M059J (cell line): ENCODE measurements at regions not wholly inside any gene's neighbourhood (a gene's known extent, or its start where the extent isn't known, plus 50 kb on each side); places are given as distances from the start of the nearest gene placed in this dataset.
"Not testable (repeated sequence)": the region's sequence is repeated elsewhere in the genome, so short reads cannot be mapped to it uniquely, and the experiment has no call there.

ENCODE experiments used
- DNase-seq: peaks from one replicate; pipeline ENCODE4 v3.0.0-alpha.2; 2012; ENCODE audit warnings: low read depth

DNA sequence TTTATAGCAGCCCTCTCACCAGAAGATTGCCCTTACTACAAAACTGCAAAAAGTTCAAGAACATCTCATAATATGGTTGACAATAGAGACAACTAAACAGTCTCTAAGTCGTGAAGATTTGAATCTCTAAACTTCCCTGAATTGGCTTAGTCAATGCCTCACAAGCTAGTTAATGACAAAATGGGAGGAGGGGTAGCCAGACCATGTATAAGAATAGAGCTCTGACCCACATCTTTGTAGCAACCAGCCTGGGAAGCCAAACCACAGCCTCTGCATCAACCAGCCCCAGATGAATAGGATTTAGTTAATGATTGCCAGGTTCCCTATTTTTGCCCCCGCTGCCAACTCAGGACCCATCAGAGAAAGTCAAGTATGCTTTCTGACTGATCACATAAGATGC lies 1265.9 kb upstream of the PCDH10 start:
- not testable (repeated sequence) for DNase-seq

DNA sequence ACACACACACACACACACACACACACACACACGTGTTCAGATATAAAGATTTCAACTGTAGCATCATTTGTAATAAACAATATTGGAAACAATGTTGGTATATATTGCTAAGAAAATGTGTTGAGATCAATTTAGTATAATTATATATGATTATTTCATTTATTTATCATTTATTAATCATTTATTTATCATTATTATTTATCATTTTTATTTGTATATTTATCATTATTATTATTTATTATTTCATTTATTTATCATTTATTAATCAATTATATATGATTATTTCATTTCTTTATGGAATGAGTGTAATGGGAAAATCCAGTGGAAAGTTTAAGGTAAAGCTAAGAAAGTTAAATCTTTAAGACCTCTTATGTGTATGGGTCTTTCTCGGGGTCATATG lies 1223.4 kb upstream of the PCDH10 start:
- not testable (repeated sequence) for DNase-seq

DNA sequence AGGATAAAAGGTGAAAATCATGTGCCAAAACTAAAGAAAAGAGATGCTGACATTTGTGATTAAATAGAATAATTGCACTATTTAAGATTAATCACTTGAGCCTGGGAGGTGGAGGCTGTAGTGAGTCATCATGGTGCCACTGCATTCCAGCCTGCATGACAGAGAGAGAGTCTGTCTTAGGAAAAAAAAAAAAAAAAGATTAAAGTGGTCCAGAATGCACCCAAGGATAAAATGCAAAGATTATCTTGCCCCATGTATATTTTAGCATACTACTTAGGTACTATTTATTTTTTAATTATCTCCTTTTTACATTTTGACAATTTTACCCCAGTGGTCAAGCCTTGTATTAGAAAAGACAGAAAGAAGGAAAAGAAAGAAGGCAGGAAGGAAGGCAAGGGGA lies 1181.4 kb upstream of the PCDH10 start:
- DNase-seq = peak; percentile 0

DNA sequence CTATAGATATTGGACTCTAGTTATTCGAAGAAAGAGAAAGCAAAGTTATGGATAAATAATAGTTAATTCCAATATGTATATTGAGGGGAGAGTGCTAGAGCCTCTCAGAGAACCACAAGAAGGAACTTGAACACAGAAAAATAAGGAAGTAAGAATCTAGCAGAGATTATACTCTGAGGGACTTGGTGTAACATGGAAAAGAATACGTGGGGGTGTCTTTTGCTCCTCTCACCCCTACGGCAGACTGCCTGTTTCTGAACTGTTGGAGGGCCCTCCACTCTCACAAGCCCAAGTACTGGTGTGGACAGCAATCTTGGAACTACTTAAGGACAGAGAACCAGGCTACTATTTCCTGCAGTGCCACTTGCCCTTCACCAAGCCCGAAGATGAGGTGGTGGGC lies 1174.4 kb upstream of the PCDH10 start:
- DNase-seq = no peak

DNA sequence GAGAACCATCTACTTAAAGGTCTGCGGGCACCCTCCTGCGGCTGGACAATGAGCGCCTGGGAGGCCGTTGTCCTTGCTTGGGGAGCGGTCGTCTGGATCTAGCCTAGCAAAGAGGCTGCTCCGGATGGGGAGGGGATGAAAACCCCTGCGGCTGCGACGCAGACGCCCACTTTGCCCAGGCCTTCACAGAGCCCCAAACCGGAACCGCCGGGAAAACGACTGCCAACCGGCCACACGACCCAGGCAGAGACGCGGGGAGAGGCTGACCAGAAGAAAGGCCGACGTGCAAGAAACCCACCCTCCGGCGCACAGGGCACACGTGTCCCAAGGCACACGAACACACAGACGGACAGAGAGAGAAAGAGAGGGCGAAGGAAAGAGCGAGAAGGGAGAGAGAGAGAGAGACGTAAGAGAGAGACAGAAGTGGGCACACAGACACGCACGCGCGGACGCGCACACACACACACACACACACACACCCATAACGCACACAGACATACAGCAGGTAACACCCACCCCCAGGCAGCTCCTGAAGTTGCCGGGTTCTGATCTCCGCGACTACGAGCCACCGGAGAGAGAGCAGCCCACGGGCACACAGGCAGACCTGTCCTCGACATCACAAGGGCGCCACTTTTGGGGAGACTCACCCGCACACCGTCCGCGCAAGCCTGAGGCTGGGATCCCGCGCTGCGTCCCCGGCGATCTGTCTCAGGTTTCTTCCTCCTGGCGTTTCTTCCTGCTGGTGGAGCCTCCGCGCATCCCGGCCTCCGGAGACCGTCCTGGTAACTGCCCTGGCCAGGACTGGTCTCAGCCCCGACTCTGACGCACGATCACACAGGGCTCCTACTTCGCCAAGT lies 1173.6 kb upstream of the PCDH10 start:
- DNase-seq = not testable (repeated sequence)

DNA sequence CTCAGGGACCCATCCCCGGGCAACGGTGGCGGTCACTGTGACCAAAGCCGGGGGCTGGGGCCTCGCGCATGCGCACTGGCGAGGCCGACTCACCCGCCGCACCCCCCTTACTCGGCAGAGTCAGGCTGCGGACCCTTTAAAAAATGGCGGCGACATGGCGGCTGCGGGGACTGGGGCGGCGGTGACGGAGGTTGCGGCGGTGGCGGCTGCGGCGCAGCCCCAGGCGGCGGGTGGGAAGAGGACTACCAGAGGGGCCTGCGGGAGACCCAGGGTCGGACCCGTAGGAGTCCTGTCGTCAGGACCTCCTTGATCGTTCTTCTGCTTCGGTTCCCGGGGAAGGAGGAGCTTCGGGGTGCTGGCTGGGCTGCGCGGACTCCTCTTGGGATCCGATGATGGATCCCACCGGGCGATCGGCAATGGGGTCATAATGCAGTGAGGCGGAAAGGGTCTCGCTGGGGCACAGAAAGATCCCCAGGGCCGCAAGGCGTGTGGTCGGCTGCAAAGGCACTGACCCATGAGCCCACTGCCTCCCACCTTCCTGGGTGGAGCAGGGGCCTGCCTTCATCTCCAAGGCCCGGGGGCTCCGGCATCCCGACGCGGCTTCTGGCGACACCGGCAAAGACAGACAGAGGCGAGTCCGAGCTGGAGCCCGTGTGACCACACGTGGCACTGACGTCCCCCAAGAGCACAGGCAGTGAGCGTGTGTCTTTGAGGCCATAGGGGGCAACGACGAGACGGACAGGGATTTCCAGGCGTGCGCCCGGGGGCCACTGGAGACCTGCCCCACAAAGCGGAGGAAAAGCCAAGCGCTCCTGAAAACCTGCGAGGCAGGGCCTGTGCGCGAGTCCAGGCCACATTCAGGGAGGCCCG lies 1172.7 kb upstream of the PCDH10 start:
- not testable (repeated sequence) for DNase-seq

DNA sequence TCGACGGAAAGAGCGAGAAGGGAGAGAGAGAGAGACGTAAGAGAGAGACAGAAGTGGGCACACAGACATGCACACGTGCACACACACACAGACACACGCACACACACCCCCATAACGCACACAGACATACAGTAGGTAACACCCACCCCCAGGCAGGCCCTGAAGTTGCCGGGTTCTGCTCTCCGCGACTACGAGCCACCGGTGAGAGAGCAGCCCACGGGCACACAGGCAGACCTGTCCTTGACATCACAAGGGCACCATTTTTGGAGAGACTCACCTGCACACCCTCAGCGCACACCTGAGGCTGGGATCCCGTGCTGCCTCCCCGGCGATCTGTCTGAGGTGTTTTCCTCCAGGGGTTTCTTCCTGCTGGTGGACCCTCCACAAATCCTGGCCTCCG lies 1171.0 kb upstream of the PCDH10 start:
- no peak for DNase-seq

DNA sequence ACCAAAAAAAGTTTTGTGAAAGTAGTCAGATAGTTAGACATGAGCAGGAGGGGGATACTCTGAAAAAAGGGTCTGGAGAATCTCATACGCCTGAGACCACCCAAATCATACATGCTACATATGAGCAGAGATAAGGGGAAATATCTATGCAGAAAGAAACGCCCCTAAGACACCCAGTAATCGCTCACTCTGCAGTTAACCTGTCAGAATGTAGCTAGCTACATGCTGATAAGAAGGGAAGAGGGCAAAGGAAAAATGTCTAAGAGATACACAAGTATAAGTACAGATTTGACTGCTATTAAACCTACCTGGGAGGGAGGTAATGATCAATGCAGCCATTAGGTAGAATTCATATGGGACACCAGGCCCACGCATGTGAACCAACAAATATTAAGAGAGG lies 1159.5 kb upstream of the PCDH10 start:
- DNase-seq = no peak

DNA sequence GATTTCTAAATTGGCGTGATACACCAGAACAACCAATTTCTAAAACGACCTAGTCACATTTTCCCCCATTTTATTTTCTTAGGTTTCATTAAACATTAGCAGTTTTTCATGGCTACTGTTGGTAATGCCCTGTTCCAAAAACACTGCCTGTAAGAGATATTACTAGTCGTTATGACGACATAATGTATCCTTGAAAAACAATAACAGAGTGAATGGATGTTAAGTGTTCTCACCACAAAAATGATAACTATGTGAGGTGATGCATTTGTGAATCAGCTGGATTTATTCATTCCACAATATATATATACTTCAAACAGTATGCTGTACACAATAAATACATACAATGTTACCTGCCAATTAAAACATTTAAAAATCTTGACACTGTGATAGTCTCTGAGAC lies 1147.6 kb upstream of the PCDH10 start:
- peak; percentile 7 for DNase-seq

DNA sequence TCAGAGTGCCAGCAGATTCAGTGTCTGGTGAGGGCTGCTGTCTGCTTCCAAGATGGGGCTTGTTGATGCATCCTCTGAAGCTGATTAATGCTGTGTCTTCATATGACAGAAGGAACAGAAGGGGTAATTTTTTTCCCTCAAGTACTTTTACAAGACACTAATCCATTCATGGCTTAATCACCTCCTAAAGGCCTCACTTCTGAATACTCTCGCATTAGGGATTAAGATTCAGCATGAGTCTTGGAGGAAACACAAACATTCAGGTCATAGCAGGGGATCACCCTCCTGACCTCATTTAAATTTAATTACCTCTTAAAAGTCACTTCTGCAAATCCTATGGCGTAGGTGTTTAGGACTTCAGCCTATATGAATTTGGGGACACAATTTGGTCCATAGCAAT lies 1145.5 kb upstream of the PCDH10 start:
- DNase-seq = no peak

DNA sequence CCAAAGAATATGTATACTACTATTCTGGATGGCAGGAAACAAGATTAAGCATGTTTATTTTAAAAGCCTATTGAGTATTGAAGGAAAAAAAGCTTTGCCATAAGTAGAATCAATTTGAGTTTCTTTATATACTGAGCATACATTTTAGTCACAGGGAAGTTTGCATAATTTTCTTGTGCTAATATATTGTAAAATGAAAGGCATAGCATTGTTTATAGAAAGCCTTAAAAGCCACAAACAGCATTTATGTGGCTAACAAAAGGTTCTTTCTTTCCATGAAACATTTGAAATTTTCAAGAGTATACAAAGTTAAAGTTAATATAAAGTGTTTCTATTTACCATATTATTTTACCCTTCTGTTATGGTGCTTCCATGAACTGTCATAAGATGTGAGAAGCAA lies 1133.8 kb upstream of the PCDH10 start:
- DNase-seq = no peak

DNA sequence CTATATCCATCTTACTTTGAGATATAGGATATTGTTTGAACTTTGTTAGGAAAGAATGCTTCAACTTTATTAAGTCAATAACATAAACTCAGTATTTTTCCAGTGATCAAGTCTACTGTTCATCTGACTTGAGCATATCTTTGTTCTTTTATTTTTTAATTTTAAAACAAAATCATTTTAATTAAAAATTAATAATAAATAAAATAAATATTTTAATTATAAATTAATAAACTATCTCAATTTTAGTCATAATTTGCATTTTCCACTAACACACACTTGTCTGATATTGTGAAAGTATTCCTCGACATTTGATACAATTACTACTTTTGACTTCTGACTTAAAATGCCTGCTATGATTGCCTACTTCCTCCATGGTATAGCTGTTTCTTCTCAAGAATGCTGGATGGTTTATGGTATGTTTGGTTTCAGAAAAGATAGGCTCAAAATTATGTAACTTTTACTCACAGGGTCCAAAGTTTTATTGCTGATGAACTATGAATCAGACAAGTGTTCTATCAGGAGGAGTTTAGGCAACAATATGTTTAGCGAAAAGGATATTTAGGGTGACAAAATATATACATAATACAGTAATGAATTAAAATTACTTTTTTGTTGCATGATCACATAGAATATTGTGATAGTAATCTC lies 1132.3 kb upstream of the PCDH10 start:
- no peak for DNase-seq

DNA sequence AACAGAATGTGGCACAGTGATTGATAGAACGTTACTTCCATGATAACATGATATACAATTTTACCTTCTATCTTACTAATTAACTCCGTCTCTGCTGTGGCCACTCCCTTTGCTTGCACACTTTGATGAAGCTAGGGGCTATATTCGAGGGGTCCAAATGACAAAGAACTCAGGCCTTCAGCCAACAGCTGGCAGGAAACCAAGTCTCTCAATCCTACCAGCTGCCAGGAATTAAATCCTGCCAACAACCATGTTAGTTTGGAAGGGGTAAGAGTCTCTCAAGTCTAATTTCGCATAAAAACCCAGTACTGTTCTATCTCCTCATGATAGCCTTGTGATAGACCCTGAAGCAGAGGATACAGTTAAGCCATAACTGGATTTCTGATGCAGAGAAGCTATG lies 1122.9 kb upstream of the PCDH10 start:
- no peak for DNase-seq

DNA sequence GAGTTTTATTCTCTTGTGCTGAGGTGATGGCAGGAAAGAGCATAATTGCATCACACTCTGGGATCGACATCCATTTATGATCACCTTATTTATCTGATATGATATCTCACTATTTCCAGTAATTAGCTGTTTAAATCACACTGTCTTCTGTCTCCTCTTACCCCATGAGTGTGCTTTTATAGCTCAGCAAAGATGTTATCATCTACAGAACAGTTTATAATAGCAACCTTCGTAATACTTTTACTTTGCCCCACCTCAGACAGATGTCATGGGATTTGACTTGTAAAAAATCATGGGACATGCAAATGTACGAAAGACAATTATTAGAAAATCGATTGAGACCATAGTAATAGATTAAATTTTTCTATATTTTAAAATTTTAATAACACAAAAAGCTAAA lies 1122.3 kb upstream of the PCDH10 start:
- no peak for DNase-seq

DNA sequence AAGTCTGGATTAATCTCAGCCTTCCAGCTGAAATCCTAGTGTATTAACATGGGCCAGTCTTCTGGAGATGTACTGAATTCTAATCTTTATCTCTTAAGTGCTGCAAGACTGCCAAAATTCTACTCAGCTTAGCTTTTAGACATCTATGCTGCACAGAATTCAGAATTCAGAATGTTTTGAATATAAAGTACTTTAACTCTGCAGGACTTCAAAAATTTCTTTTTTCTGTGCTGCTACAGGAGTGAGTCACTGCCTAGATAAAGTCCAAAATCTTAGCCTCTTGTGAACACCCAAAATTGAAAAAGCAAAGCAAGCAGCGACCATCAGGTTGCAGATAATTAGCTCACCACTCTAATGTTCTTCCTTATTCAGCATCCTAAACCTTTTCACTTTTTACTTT lies 1092.6 kb upstream of the PCDH10 start:
- no peak for DNase-seq

DNA sequence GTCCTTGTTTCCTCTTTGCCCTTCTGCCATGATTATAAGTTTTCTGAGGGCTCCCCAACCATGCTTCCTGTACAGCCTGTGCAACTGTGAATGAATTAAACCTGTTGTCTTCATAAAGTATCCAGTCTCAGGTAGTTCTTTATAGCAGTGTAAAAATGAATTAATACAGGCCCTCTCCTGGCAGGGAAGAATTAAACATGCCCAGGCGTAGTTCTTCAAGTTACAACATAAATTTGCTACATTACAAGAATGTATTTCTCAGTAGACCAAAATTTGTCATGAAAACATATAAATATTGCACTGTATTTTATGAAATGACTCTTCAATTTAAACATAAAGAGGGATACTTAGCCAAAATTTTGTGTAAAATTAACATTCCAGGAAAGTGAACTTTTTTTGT lies 1089.9 kb upstream of the PCDH10 start:
- DNase-seq = no peak

DNA sequence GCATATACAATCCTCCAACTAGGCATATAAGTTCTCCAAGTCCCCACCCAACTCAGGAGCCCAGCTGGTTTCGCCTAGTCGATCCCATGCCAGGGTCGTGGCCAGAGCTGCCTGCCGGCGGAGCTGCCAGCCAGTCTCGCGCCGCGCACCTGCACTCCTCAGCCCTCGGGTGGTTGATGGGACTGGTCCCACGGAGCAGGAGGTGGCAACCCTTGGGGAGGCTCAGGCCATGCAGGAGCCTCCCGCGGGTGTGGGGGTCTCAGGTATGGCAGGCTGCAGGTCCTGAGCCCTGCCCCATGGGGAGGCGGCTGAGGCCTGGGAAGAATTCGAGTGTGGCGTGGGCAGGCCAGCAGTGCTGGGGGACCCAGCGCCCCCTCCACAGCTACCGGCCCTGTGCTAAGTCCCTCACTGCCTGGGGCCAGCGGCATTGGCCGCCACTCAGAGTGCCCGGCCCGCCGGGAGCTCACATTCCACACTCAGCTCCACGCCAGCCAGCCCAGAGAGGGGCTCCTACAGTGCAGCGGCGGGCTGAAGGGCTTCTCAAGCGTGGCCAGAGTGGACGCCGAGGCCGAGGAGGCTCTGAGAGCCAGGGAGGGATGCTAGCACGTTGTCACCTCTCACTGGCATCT lies 1086.4 kb upstream of the PCDH10 start:
- DNase-seq = no peak

DNA sequence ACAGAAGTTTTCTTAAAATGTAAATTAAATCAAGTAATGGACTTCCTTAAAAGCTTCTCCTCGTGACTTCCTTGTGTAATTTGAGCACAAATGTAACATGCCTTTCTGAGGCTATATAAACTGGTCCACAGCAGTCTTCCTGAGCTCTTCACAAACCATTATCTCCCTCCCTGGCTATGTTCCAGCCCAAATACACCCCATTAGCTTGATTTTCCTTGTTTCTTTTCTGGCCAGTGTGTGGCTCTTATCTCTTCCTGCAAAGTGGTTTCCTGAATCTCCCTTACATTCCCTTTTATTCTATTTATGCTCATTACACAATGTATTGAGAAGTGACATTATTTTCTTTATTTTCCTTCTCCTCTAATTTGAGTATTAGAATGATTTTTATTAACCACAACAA lies 1085.3 kb upstream of the PCDH10 start:
- DNase-seq = no peak

DNA sequence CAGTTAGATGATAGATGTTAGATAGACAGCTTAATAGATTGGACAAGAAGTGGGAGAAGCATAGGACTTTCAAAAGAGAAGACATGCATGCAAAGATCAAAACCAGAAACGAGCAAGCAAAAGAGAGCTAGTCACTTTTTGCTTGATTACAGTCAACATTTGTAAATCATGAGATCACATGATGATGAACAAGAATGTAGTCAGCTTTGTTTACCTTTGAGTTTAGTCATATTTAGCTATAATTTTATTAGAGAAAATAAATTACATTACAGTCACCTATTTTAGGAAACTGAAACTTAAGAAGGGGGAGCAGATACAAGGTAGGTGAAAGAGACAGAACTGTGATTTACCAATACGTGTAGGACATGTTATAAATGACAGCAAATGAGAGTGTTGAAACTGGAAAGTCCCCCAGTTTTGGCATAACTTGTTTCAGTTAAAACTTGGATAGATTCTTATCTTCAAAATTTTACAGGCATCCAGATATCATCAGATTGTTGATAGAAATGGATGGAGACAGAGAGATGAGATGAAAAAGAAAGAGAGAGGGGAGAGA lies 1083.1 kb upstream of the PCDH10 start:
- peak; percentile 0 for DNase-seq

DNA sequence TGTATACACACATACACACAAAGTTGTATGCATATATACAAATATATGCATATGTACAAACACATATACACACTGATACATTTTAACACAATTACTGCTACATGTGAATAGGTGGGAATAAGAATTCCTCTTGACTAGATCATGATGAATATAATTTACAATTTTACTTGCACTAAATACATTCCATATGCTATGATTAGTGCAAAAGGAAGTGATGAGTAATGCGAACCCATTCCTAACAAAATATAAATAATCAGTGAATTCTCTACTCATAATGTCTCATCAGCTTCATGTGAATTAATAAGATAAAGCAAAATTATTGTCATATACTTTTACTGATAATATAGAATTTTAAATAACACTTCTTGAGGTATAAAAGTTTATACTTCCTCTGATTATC lies 1077.3 kb upstream of the PCDH10 start:
- DNase-seq = no peak

DNA sequence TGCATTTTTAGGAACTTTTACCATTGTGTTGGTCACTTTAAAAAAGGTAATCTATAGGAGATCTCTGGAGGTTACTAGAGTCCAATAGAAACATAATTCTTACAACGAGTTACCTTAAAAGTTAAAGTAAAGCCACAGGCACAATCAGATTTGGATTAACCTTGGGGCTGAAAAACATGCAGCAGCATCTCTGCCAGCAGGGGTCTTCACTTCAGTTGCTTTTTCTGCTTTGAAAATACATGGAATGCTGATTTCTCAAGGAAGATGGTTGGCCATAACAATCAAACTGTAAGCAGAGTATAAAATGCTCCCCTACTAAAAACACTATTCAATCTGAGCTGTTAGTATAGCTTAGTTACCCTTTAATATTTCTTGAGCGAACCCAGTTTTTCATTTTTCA lies 1072.3 kb upstream of the PCDH10 start:
- DNase-seq = no peak

DNA sequence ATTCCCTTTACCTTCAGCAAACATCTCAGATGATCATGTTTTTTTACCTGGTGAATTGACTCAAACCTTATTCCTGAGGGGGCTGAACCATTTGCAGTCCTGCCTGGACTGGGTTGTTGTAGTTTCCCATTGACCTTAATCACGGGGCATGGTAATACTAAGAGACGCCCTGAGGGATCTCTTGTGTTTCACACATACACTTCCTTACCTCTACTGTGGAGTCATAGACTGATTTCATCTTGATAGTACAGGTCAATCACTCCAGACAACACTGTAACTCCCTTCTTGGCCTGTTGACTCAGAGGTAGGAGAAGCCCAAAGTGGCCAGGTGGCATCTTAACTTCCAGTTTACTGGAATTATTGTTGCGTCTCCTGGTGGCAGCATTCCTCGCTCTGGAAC lies 1064.0 kb upstream of the PCDH10 start:
- DNase-seq = no peak
